KMS-11 (cell line): ENCODE measurements at regions not wholly inside any gene's neighbourhood (a gene's known extent, or its start where the extent isn't known, plus 50 kb on each side); places are given as distances from the start of the nearest gene placed in this dataset.

ENCODE experiments used
- H2AFZ ChIP-seq: fragments of 200-600 bp; sonication (generic); 2 replicates; pipeline ENCODE4 v1.6.1; 2016; ENCODE audit warnings: antibody characterized with exemption, mixed run types, low read depth
- H3K27ac ChIP-seq: fragments of 200-600 bp; sonication (generic); 2 replicates; pipeline ENCODE4 v1.6.1; 2016; ENCODE audit warnings: mild to moderate bottlenecking, mixed run types
- H3K27me3 ChIP-seq: fragments of 200-600 bp; sonication (generic); 2 replicates; pipeline ENCODE4 v1.6.1; 2017; ENCODE audit warnings: mild to moderate bottlenecking, low read depth, mixed run types, moderate library complexity; ENCODE audit not compliant: insufficient read depth
- H3K36me3 ChIP-seq: fragments of 200-600 bp; sonication (generic); 2 replicates; pipeline ENCODE4 v1.6.1; 2017; ENCODE audit warnings: mild to moderate bottlenecking, mixed run types; ENCODE audit not compliant: insufficient read depth
- H3K4me1 ChIP-seq: fragments of 200-600 bp; sonication (generic); 2 replicates; pipeline ENCODE4 v1.6.1; 2016; ENCODE audit warnings: mild to moderate bottlenecking, low read depth, mixed run types; ENCODE audit not compliant: poor library complexity, severe bottlenecking
- H3K4me2 ChIP-seq: fragments of 200-600 bp; sonication (generic); 2 replicates; pipeline ENCODE4 v1.7.0; 2016; ENCODE audit warnings: mild to moderate bottlenecking, mixed run types
- H3K4me3 ChIP-seq: fragments of 200-600 bp; sonication (generic); IDR thresholded peaks from 2 replicates; pipeline ENCODE4 v1.6.1; 2017; ENCODE audit warnings: low read depth, low read length, mixed read lengths; ENCODE audit not compliant: insufficient read depth
- H3K79me2 ChIP-seq: fragments of 200-600 bp; sonication (generic); 2 replicates; pipeline ENCODE4 v1.6.1; 2016; ENCODE audit warnings: low read depth, mixed run types; ENCODE audit not compliant: insufficient read depth
- H3K9ac ChIP-seq: fragments of 200-600 bp; sonication (generic); 2 replicates; pipeline ENCODE4 v1.6.1; 2016; ENCODE audit warnings: mild to moderate bottlenecking, mixed run types
- H4K20me1 ChIP-seq: fragments of 200-600 bp; sonication (generic); 2 replicates; pipeline ENCODE4 v1.6.1; 2016; ENCODE audit warnings: mild to moderate bottlenecking, mixed run types; ENCODE audit not compliant: insufficient read depth
- TF ChIP-seq, protein P1 (sequence below): fragments of 200-600 bp; sonication (generic); conservative IDR thresholded peaks from 2 replicates; pipeline ENCODE4 v1.6.1; 2017; ENCODE audit warnings: low read depth, mild to moderate bottlenecking, antibody characterized with exemption, low read length, moderate library complexity, mixed read lengths

DNA sequence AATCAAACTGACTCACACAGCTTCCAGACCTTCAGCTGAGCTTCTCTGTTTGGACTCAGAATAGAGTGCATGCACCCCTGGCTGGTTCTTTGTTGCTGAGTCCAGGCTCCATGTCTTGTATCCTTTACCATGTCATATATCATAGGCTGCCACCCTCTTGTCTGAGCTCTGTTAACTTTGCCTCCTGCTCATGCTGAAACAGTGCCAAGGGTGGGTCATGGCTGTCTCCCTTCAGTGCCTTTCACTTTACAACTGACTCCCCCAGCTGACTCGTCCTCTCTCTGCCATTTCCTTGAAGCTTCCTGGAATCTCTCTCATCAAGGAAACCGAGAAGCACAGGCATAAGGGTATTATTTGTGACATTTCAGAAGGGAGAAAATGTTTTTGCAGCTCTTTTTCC lies 885.3 kb downstream of the TTLL7 start:
- no peaks in the 10 kb centered on the region for H4K20me1 ChIP-seq
- TF ChIP-seq, protein P1, sequence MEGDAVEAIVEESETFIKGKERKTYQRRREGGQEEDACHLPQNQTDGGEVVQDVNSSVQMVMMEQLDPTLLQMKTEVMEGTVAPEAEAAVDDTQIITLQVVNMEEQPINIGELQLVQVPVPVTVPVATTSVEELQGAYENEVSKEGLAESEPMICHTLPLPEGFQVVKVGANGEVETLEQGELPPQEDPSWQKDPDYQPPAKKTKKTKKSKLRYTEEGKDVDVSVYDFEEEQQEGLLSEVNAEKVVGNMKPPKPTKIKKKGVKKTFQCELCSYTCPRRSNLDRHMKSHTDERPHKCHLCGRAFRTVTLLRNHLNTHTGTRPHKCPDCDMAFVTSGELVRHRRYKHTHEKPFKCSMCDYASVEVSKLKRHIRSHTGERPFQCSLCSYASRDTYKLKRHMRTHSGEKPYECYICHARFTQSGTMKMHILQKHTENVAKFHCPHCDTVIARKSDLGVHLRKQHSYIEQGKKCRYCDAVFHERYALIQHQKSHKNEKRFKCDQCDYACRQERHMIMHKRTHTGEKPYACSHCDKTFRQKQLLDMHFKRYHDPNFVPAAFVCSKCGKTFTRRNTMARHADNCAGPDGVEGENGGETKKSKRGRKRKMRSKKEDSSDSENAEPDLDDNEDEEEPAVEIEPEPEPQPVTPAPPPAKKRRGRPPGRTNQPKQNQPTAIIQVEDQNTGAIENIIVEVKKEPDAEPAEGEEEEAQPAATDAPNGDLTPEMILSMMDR = no peak
- no peak overlapping the region for H2AFZ ChIP-seq
- no peak overlapping the region for H3K27ac ChIP-seq
- H3K4me1 ChIP-seq = no peaks in the 10 kb centered on the region
- no peaks in the 10 kb centered on the region for H3K27me3 ChIP-seq
- no peak overlapping the region for H3K4me2 ChIP-seq
- no peaks in the 10 kb centered on the region for H3K36me3 ChIP-seq
- H3K4me3 ChIP-seq = no peak overlapping the region
- H3K9ac ChIP-seq = no peak overlapping the region
- no peaks in the 10 kb centered on the region for H3K79me2 ChIP-seq

DNA sequence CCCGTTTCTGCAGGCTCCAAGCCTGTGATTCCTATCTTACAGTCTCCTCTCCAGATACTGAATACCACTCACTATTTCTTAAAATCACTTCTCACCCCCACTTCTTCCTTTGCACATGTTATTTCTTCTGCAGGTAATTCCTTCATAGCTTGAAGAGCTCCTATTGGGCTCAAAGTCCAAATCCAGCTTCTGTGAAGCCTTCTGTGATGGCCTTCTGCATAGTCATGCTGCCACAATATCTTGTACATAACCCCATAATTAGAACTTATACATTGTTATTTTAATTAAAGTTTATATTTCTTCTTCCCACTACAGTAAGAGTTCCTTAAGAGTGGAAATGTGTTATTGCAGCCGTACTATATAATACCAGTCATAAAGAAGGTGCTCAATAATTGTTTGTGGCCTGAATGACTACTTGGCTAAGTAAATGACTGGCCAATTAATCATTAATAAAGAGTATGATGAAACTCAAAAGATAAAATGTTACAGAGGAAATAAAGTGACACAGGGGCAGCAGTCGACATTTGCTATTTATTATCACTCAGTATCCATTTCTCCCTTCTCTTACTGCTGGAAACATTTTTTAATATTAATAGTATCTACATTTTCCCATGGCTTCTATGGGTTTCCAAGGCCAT lies 886.6 kb downstream of the TTLL7 start:
- Histone ChIP-seq H2AFZ (no peak overlapping the region), H3K36me3 (no peaks in the 10 kb centered on the region), H3K79me2 (no peaks in the 10 kb centered on the region), H3K4me2 (no peak overlapping the region), H4K20me1 (no peaks in the 10 kb centered on the region), H3K4me1 (no peaks in the 10 kb centered on the region), H3K9ac (no peak overlapping the region), H3K4me3 (no peak overlapping the region), H3K27ac (no peak overlapping the region), H3K27me3 (no peaks in the 10 kb centered on the region)
- TF ChIP-seq, protein P1 = no peak

DNA sequence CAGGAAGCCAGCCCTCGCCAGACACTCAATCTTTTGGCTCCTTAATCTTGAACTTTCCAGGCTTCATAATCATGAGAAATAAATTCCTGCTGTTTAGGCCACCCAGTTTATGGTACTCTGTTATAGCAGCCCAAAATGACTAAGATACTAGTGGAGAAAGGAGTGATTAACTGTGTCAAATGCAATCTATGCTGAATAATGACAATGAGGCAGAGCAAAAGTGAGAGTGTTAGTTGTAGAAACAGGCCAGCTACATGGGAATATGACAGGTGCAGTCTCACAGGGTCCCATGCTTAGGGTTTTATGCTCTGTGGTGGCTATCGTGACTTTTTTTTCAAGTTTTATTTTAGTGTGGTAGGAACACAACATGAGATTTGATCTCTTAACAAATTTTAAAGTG lies 888.8 kb downstream of the TTLL7 start:
- H3K4me3 ChIP-seq = no peak overlapping the region
- no peak overlapping the region for H2AFZ ChIP-seq
- H3K79me2 ChIP-seq = no peaks in the 10 kb centered on the region
- no peaks in the 10 kb centered on the region for H3K4me1 ChIP-seq
- TF ChIP-seq, protein P1 = no peak
- H3K9ac ChIP-seq = no peak overlapping the region
- no peaks in the 10 kb centered on the region for H3K27me3 ChIP-seq
- no peak overlapping the region for H3K27ac ChIP-seq
- H3K4me2 ChIP-seq = no peak overlapping the region
- no peaks in the 10 kb centered on the region for H4K20me1 ChIP-seq
- H3K36me3 ChIP-seq = no peaks in the 10 kb centered on the region

DNA sequence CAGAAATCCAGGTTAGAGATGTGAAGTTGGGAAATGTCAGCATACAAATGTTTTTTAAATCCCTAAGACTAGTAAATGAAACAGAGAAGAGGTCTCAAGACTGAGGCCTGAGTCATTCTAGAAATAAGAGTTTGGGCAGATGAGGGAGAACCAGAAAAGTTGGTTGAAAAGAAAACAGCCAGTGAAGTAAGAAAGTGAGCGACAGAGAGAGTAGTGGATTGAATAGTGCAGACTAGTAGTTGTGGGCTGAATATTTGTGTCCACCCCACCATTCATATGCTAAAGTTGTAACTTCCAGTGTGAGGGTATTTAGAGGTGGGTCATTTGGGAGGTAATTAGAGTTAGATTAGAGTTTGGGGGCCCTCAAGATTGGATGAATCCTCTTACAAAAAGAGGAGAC lies 889.2 kb downstream of the TTLL7 start:
- H3K27ac ChIP-seq = no peak overlapping the region
- no peaks in the 10 kb centered on the region for H3K27me3 ChIP-seq
- H3K79me2 ChIP-seq = no peaks in the 10 kb centered on the region
- no peaks in the 10 kb centered on the region for H3K4me1 ChIP-seq
- TF ChIP-seq, protein P1 = no peak
- no peaks in the 10 kb centered on the region for H4K20me1 ChIP-seq
- no peaks in the 10 kb centered on the region for H3K36me3 ChIP-seq
- no peak overlapping the region for H3K4me2 ChIP-seq
- H3K9ac ChIP-seq = no peak overlapping the region
- no peak overlapping the region for H2AFZ ChIP-seq
- H3K4me3 ChIP-seq = no peak overlapping the region
